ENCODE measurements at regions not wholly inside any gene's neighbourhood (a gene's known extent, or its start where the extent isn't known, plus 50 kb on each side); places are given as distances from the start of the nearest gene placed in this dataset.

GRCh38 chr13:73833325-73834070 is 300.7 kb downstream of the KLF12 start:
- no peak for ATAC-seq (replicated peaks in 1 of 4)
- H3K27ac ChIP-seq (ENCODE audit: low read length) = no peak overlapping the region
- Mint-ChIP-seq H3K9me3 (no peaks in the 10 kb centered on the region), H3K27ac (peak overlapping the region; percentile 44 to 85), H3K27me3 (no peaks in the 10 kb centered on the region), H3K36me3 (peaks cover under 1% of the 10 kb centered on the region), H3K4me3 (no peak overlapping the region), H3K4me1 (peaks cover 61 to 63% (median 62%) of the 10 kb centered on the region in 3 donors)
- WGBS (ENCODE audit: insufficient coverage) = 100% methylated on average over 5 of the region's 7 CpGs
- peaks cover 5 to 7% of the 10 kb centered on the region in 2 experiments for H3K4me1 ChIP-seq (ENCODE audit: control insufficient read depth in 1 of 2, extremely low read depth in 1 of 2, insufficient read depth in 2 of 2, low read length in 2 of 2)
- ChIA-PET POLR2A (interaction anchor here (0.6 to 0.7 kb wide), 2 partner anchors 279 to 1496 kb away, joined by 3 read pairs; no protein-coding TSS in a partner anchor), CTCF (interaction anchor here (0.5 to 4.3 kb wide), 5 partner anchors 19 to 1386 kb away, joined by 5 to 46 read pairs (median 11); no protein-coding TSS in a partner anchor)
- H3K27me3 ChIP-seq (replicated peaks in 1 of 2; ENCODE audit: control insufficient read depth in 2 of 2, extremely low read depth in 1 of 2, insufficient read depth in 2 of 2, low read length in 1 of 2) = no peaks in the 10 kb centered on the region
- no peak for DNase-seq
- H3K9me3 ChIP-seq = no peaks in the 10 kb centered on the region
- H3K36me3 ChIP-seq (ENCODE audit: control insufficient read depth in 2 of 2, extremely low read depth in 1 of 2, insufficient read depth in 1 of 2, low read length in 1 of 2) = peaks cover 0 to 2% of the 10 kb centered on the region in 2 donors
- H3K4me3 ChIP-seq (ENCODE audit: control insufficient read depth in 1 of 2, extremely low read depth in 1 of 2, low read length in 1 of 2) = no peak overlapping the region

DNA sequence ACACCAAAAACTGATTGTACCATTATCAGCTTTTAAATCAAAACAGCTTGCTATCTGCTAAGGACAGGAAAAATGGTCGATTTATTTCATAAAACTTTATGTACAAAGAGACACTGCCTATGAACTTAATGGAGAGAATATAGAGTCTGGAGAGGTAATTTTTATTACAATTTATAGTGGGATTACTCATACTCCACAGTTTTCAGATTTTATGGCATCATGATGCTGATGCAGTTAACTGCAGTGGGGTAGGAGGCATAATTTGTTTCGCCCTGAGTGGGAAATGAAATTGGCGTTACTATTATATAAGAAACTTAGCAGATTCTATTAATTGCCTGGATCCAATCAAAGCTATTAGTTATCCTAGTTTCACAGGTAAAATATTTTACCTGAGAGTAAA is 301.4 kb downstream of the KLF12 start:
- ATAC-seq (replicated peaks in 1 of 4) (no peak), DNase-seq (no peak)
- no peaks in the 10 kb centered on the region for H3K27me3 ChIP-seq (replicated peaks in 1 of 2; ENCODE audit: control insufficient read depth in 2 of 2, extremely low read depth in 1 of 2, insufficient read depth in 2 of 2, low read length in 1 of 2)
- peak overlapping the region; percentile 79 to 85 for H3K27ac Mint-ChIP-seq
- ChIA-PET POLR2A (interaction anchor here in 1 of 2 donors (0.7 kb wide), 1 partner anchor 280 kb away, joined by 3 read pairs; no protein-coding TSS in a partner anchor), CTCF (interaction anchor here in 1 of 2 donors (0.8 to 2.2 kb wide), 2 partner anchors 40 to 1387 kb away, joined by 3 to 11 read pairs; no protein-coding TSS in a partner anchor)
- no peaks in the 10 kb centered on the region for H3K9me3 ChIP-seq
- H3K4me3 Mint-ChIP-seq = peak overlapping the region in 1 of 3 donors; percentile 26
- H3K27me3 Mint-ChIP-seq = no peaks in the 10 kb centered on the region
- peaks cover 65 to 67% (median 66%) of the 10 kb centered on the region in 3 donors for H3K4me1 Mint-ChIP-seq
- H3K4me3 ChIP-seq (ENCODE audit: control insufficient read depth in 1 of 2, extremely low read depth in 1 of 2, low read length in 1 of 2) = no peak overlapping the region
- no CpG with 5 or more reads among the region's 3 CpGs for WGBS (ENCODE audit: insufficient coverage)
- peaks cover 0 to 2% of the 10 kb centered on the region in 2 donors for H3K36me3 ChIP-seq (ENCODE audit: control insufficient read depth in 2 of 2, extremely low read depth in 1 of 2, insufficient read depth in 1 of 2, low read length in 1 of 2)
- peaks cover 5 to 7% of the 10 kb centered on the region in 2 experiments for H3K4me1 ChIP-seq (ENCODE audit: control insufficient read depth in 1 of 2, extremely low read depth in 1 of 2, insufficient read depth in 2 of 2, low read length in 2 of 2)
- no peaks in the 10 kb centered on the region for H3K9me3 Mint-ChIP-seq
- H3K27ac ChIP-seq (ENCODE audit: low read length) = no peak overlapping the region
- H3K36me3 Mint-ChIP-seq = no peaks in the 10 kb centered on the region

DNA sequence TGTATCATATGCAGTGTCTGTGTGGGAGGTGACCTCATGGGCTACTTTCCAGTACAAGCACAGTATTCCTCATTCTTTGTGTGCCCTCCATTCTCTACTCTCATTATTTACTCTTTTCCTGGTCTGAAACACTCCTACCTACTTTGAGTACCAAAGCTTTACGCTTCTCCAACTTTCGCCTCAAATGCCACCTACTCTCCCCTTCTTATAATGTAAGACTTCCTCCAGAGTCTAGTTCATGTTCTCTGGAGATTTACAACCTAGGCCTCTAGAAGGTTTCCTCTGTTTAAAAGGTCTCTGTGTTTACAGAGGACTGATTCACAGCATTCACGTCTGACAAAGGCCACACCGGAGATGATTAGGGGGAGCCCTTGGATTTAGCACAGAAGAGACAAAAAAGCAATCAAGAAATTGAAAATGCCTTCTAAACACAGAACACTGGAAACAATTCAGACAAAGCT is 302.0 kb downstream of the KLF12 start:
- Histone ChIP-seq H3K27ac (ENCODE audit: low read length) (no peak overlapping the region), H3K4me1 (ENCODE audit: control insufficient read depth in 1 of 2, extremely low read depth in 1 of 2, insufficient read depth in 2 of 2, low read length in 2 of 2) (peaks cover 5 to 7% of the 10 kb centered on the region in 2 experiments), H3K9me3 (no peaks in the 10 kb centered on the region), H3K36me3 (ENCODE audit: control insufficient read depth in 2 of 2, extremely low read depth in 1 of 2, insufficient read depth in 1 of 2, low read length in 1 of 2) (peaks cover 0 to 2% of the 10 kb centered on the region in 2 donors), H3K27me3 (replicated peaks in 1 of 2; ENCODE audit: control insufficient read depth in 2 of 2, extremely low read depth in 1 of 2, insufficient read depth in 2 of 2, low read length in 1 of 2) (no peaks in the 10 kb centered on the region), H3K4me3 (ENCODE audit: control insufficient read depth in 1 of 2, extremely low read depth in 1 of 2, low read length in 1 of 2) (no peak overlapping the region)
- Mint-ChIP-seq H3K4me3 (peak overlapping the region in 1 of 3 donors; percentile 26), H3K27me3 (no peaks in the 10 kb centered on the region), H3K27ac (peak overlapping the region; percentile 79 to 83), H3K9me3 (no peaks in the 10 kb centered on the region), H3K36me3 (no peaks in the 10 kb centered on the region), H3K4me1 (peaks cover 61 to 64% (median 62%) of the 10 kb centered on the region in 3 donors)
- ATAC-seq (replicated peaks in 1 of 4) (peak; percentile 55 to 73 (median 62)), DNase-seq (peak in 1 of 35 experiments; percentile 22)
- 88% methylated on average over 3 of the region's 4 CpGs for WGBS (ENCODE audit: insufficient coverage)
- CTCF ChIA-PET = interaction anchor here in 1 of 2 donors (0.8 to 2.2 kb wide), 2 partner anchors 40 to 1387 kb away, joined by 3 to 11 read pairs; no protein-coding TSS in a partner anchor
- POLR2A ChIA-PET = no interaction called here

DNA sequence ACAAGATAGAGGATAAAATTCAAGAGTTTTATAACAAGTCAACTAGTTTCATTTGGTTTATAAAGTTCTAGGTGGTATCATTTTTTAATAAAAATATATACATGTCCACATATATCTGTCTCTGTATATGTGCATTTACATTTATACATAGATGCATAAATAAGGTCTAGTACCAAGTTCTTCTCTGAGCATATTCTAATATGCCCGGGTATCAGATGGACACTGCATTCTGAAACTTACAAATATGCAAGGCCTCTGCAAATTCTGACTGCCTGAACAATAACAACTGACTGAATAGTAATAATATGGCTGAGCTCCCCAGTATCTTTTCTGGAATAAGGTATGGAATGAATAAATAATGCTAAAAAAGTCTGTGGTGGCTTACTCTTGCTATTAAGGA is 304.8 kb downstream of the KLF12 start:
- Histone ChIP-seq H3K4me1 (ENCODE audit: control insufficient read depth in 1 of 2, extremely low read depth in 1 of 2, insufficient read depth in 2 of 2, low read length in 2 of 2) (peaks cover 7 to 13% of the 10 kb centered on the region in 2 experiments), H3K27ac (ENCODE audit: low read length) (no peak overlapping the region), H3K4me3 (ENCODE audit: control insufficient read depth in 1 of 2, extremely low read depth in 1 of 2, low read length in 1 of 2) (no peak overlapping the region), H3K36me3 (ENCODE audit: control insufficient read depth in 2 of 2, extremely low read depth in 1 of 2, insufficient read depth in 1 of 2, low read length in 1 of 2) (peaks cover 0 to 2% of the 10 kb centered on the region in 2 donors), H3K9me3 (no peaks in the 10 kb centered on the region), H3K27me3 (replicated peaks in 1 of 2; ENCODE audit: control insufficient read depth in 2 of 2, extremely low read depth in 1 of 2, insufficient read depth in 2 of 2, low read length in 1 of 2) (no peaks in the 10 kb centered on the region)
- ChIA-PET POLR2A (no interaction called here), CTCF (no interaction called here)
- Mint-ChIP-seq H3K4me1 (peaks cover 73 to 79% (median 75%) of the 10 kb centered on the region in 3 donors), H3K9me3 (no peaks in the 10 kb centered on the region), H3K27me3 (no peaks in the 10 kb centered on the region), H3K27ac (no peak overlapping the region), H3K36me3 (peaks cover 10% of the 10 kb centered on the region), H3K4me3 (no peak overlapping the region)
- WGBS (ENCODE audit: insufficient coverage) = no CpG with 5 or more reads among the region's 1 CpG
- DNase-seq = no peak
- ATAC-seq (replicated peaks in 1 of 4) = no peak

DNA sequence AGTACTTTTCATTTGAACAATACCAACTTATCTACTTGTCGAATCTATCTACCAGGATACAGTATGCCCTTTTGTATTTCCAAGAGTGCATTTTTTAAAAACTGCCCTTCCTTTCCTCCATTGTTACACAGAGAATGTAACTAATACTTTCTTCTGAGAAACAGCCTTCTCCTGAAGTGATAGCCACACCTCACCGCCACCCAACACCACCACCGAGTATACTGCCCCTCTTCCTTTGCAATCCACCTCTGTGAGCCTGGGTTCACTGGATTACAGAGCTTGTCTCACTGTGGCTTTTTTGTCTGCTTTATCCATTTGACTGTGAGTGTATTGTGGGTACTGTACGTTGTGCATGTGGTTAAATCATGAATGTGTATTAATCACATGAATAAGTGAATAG is 305.4 kb downstream of the KLF12 start:
- H3K36me3 ChIP-seq (ENCODE audit: control insufficient read depth in 2 of 2, extremely low read depth in 1 of 2, insufficient read depth in 1 of 2, low read length in 1 of 2) = peaks cover 0 to 2% of the 10 kb centered on the region in 2 donors
- Mint-ChIP-seq H3K9me3 (no peaks in the 10 kb centered on the region), H3K27me3 (no peaks in the 10 kb centered on the region), H3K27ac (peak overlapping the region in 1 of 2 donors; percentile 26), H3K4me3 (no peak overlapping the region), H3K4me1 (peaks cover 74 to 80% (median 74%) of the 10 kb centered on the region in 3 donors), H3K36me3 (peaks cover 15% of the 10 kb centered on the region)
- WGBS (ENCODE audit: insufficient coverage) = 88% methylated on average over 3 of the region's 4 CpGs
- H3K4me1 ChIP-seq (ENCODE audit: control insufficient read depth in 1 of 2, extremely low read depth in 1 of 2, insufficient read depth in 2 of 2, low read length in 2 of 2) = peaks cover 7 to 13% of the 10 kb centered on the region in 2 experiments
- ChIA-PET CTCF (interaction anchor here in 1 of 2 donors (0.6 kb wide), 1 partner anchor 1020 kb away, joined by 7 read pairs; no protein-coding TSS in a partner anchor), POLR2A (no interaction called here)
- no peak for ATAC-seq (replicated peaks in 1 of 4)
- no peaks in the 10 kb centered on the region for H3K27me3 ChIP-seq (replicated peaks in 1 of 2; ENCODE audit: control insufficient read depth in 2 of 2, extremely low read depth in 1 of 2, insufficient read depth in 2 of 2, low read length in 1 of 2)
- DNase-seq = no peak
- H3K27ac ChIP-seq (ENCODE audit: low read length) = no peak overlapping the region
- no peak overlapping the region for H3K4me3 ChIP-seq (ENCODE audit: control insufficient read depth in 1 of 2, extremely low read depth in 1 of 2, low read length in 1 of 2)
- no peaks in the 10 kb centered on the region for H3K9me3 ChIP-seq

DNA sequence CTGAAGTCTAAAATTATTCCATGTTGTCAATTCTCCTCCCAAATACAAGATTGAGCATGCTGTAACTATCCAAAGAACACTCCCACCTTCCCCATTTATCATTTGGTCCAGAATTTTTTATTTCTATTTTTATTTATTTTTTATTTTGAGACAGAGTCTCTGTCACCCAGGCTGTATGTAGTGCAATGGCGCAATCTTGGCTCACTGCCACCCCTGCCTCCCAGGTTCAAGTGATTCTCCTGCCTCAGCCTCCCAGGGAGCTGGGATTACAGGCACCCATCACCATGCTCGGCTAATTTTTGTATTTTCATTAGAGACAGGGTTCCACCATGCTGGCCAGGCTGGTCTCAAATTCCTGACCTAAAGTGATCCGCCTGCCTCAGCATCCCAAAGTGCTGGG is 306.8 kb downstream of the KLF12 start:
- 100% methylated on average over 3 of the region's 3 CpGs for WGBS (ENCODE audit: insufficient coverage)
- Mint-ChIP-seq H3K27ac (no peak overlapping the region), H3K9me3 (no peaks in the 10 kb centered on the region), H3K27me3 (no peaks in the 10 kb centered on the region), H3K4me3 (no peak overlapping the region), H3K4me1 (peaks cover 72 to 76% (median 72%) of the 10 kb centered on the region in 3 donors), H3K36me3 (peaks cover 19% of the 10 kb centered on the region)
- ChIA-PET POLR2A (no interaction called here), CTCF (no interaction called here)
- H3K27me3 ChIP-seq (replicated peaks in 1 of 2; ENCODE audit: control insufficient read depth in 2 of 2, extremely low read depth in 1 of 2, insufficient read depth in 2 of 2, low read length in 1 of 2) = no peaks in the 10 kb centered on the region
- no peak overlapping the region for H3K27ac ChIP-seq (ENCODE audit: low read length)
- no peaks in the 10 kb centered on the region for H3K36me3 ChIP-seq (ENCODE audit: control insufficient read depth in 2 of 2, extremely low read depth in 1 of 2, insufficient read depth in 1 of 2, low read length in 1 of 2)
- H3K9me3 ChIP-seq = no peaks in the 10 kb centered on the region
- H3K4me3 ChIP-seq (ENCODE audit: control insufficient read depth in 1 of 2, extremely low read depth in 1 of 2, low read length in 1 of 2) = no peak overlapping the region
- H3K4me1 ChIP-seq (ENCODE audit: control insufficient read depth in 1 of 2, extremely low read depth in 1 of 2, insufficient read depth in 2 of 2, low read length in 2 of 2) = peaks cover 4 to 11% of the 10 kb centered on the region in 2 experiments
- ATAC-seq (replicated peaks in 1 of 4) = no peak
- no peak for DNase-seq

Measured in T-cell (primary cell).